Coronary artery (tissue), 2 donors: ENCODE measurements at regions not wholly inside any gene's neighbourhood (a gene's known extent, or its start where the extent isn't known, plus 50 kb on each side); places are given as distances from the start of the nearest gene placed in this dataset.

Experiments used
- DNase-seq: peaks from one replicate; pipeline ENCODE4 v3.0.0-alpha.2; 2017; ENCODE audit warnings: low spot score
- H3K27ac ChIP-seq, 2 donors: fragments of 200-600 bp; sonication (generic); one replicate each; pipeline ENCODE4 v1.5.1; 2016 to 2019
- H3K4me3 ChIP-seq: fragments of 200-600 bp; sonication (generic); 2 replicates; pipeline ENCODE4 v1.5.1; 2016; ENCODE audit warnings: mild to moderate bottlenecking, moderate library complexity
- TF ChIP-seq, protein P1 (sequence below): fragments of 200-600 bp; sonication (generic); IDR thresholded peaks from one replicate; pipeline ENCODE4 v1.5.1; 2019; ENCODE audit warnings: antibody characterized with exemption

- TF ChIP-seq, protein P1, sequence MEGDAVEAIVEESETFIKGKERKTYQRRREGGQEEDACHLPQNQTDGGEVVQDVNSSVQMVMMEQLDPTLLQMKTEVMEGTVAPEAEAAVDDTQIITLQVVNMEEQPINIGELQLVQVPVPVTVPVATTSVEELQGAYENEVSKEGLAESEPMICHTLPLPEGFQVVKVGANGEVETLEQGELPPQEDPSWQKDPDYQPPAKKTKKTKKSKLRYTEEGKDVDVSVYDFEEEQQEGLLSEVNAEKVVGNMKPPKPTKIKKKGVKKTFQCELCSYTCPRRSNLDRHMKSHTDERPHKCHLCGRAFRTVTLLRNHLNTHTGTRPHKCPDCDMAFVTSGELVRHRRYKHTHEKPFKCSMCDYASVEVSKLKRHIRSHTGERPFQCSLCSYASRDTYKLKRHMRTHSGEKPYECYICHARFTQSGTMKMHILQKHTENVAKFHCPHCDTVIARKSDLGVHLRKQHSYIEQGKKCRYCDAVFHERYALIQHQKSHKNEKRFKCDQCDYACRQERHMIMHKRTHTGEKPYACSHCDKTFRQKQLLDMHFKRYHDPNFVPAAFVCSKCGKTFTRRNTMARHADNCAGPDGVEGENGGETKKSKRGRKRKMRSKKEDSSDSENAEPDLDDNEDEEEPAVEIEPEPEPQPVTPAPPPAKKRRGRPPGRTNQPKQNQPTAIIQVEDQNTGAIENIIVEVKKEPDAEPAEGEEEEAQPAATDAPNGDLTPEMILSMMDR = no peak
- Histone ChIP-seq H3K4me3 (no peak overlapping the region), H3K27ac (no peak overlapping the region)
- no peak for DNase-seq
Observed at GRCh38 chr18:38984968-38985367, 1419.4 kb upstream of the CELF4 start.

- Histone ChIP-seq H3K4me3 (no peak overlapping the region), H3K27ac (no peak overlapping the region)
- TF ChIP-seq, protein P1 = no peak
- DNase-seq = no peak
Observed at GRCh38 chr18:38982072-38982471, 1416.5 kb upstream of the CELF4 start.

- DNase-seq = no peak
- Histone ChIP-seq H3K4me3 (no peak overlapping the region), H3K27ac (no peak overlapping the region)
- TF ChIP-seq, protein P1 = no peak
Observed at GRCh38 chr18:38981389-38981788, 1415.8 kb upstream of the CELF4 start.

GRCh38 chr18:38980420-38980819 is 1414.8 kb upstream of the CELF4 start:
- DNase-seq = no peak
- Histone ChIP-seq H3K4me3 (no peak overlapping the region), H3K27ac (no peak overlapping the region)
- TF ChIP-seq, protein P1 = no peak

GRCh38 chr18:38972571-38972970 is 1407.0 kb upstream of the CELF4 start:
- no peak overlapping the region for H3K4me3 ChIP-seq
- DNase-seq = no peak
- TF ChIP-seq, protein P1 = no peak
- H3K27ac ChIP-seq = no peak overlapping the region

- DNase-seq = no peak
- TF ChIP-seq, protein P1 = no peak
- H3K27ac ChIP-seq = no peak overlapping the region
- H3K4me3 ChIP-seq = no peak overlapping the region
Observed at GRCh38 chr18:38971881-38972280, 1406.3 kb upstream of the CELF4 start.

DNA sequence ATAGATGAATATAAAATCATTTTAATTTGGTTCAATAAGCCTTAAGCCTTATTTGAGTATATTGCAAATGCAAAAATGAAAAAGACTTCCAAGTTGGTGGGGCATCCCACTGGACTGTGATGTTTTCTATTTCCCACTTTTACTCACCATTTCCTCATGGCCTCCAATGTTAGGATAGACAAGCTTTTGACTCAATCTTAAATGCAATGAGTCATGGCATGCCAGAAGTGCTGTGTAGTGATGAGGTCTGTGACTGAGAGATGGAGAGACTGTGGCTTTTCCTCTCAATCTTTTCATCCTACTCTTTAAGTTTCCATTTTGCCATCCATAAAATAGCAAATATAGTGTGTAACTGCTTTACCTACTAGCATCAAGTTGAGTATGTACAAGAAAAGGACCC is 1401.2 kb upstream of the CELF4 start:
- no peak overlapping the region for H3K27ac ChIP-seq
- no peak for DNase-seq
- no peak overlapping the region for H3K4me3 ChIP-seq
- TF ChIP-seq, protein P1 = no peak
